Keratinocyte (primary cell): ENCODE measurements at regions not wholly inside any gene's neighbourhood (a gene's known extent, or its start where the extent isn't known, plus 50 kb on each side); places are given as distances from the start of the nearest gene placed in this dataset.

Experiments
- CTCF ChIP-seq, 3 experiments: IDR thresholded peaks in 1 of 3; conservative IDR thresholded peaks in 1 of 3; optimal IDR thresholded peaks in 1 of 3; 2 replicates in 2 of 3; 3 replicates in 1 of 3; pipeline versions ENCODE3 to v1.5.1; 2011; ENCODE audit warnings: low read length in 3 of 3, mild to moderate bottlenecking in 3 of 3, moderate library complexity in 2 of 3, control low read depth in 1 of 3, inconsistent platforms in 1 of 3; ENCODE audit not compliant: insufficient read depth in 2 of 3; ENCODE audit errors: extremely low read depth in 1 of 3
- EZH2 ChIP-seq: IDR thresholded peaks from one replicate; pipeline ENCODE4 v1.6.1; 2012; ENCODE audit warnings: inconsistent platforms, mild to moderate bottlenecking, low read length, moderate library complexity

- TF ChIP-seq CTCF (optimal IDR thresholded peaks at IDR 0.05 in 1 of 3, IDR thresholded peaks at IDR 0.05 in 1 of 3, conservative IDR thresholded peaks at IDR 0.05 in 1 of 3; ENCODE audit: extremely low read depth in 1 of 3, insufficient read depth in 2 of 3, low read length in 3 of 3): no peak
- TF ChIP-seq EZH2: no peak
Measured at GRCh38 chr21:21851657-21852056, 853.4 kb downstream of the NCAM2 start.
